WERI-Rb-1 (cell line): ENCODE measurements at regions not wholly inside any gene's neighbourhood (a gene's known extent, or its start where the extent isn't known, plus 50 kb on each side); places are given as distances from the start of the nearest gene placed in this dataset.

Source experiments
- DNase-seq: peaks from one replicate; pipeline ENCODE4 v3.0.0-alpha.2; 2020
- H3K27ac ChIP-seq: fragments of 250-450 bp; sonication (Bioruptor Pico); 2 replicates; pipeline ENCODE4 v1.5.1; 2020; ENCODE audit warnings: mild to moderate bottlenecking, moderate library complexity
- H3K27me3 ChIP-seq: fragments of 250-450 bp; sonication (Bioruptor Pico); 2 replicates; pipeline ENCODE4 v1.5.1; 2021; ENCODE audit warnings: mild to moderate bottlenecking, low read depth, moderate library complexity; ENCODE audit not compliant: insufficient read depth, severe bottlenecking
- H3K36me3 ChIP-seq: fragments of 250-450 bp; sonication (Bioruptor Pico); 2 replicates; pipeline ENCODE4 v1.5.1; 2020; ENCODE audit warnings: mild to moderate bottlenecking, moderate library complexity
- H3K4me3 ChIP-seq: 2 replicates; pipeline ENCODE4 v1.5.1; 2011; ENCODE audit warnings: low read depth, mild to moderate bottlenecking, control low read depth, low read length
- H3K9me3 ChIP-seq: fragments of 250-450 bp; sonication (Bioruptor Pico); 2 replicates; pipeline ENCODE4 v1.5.1; 2021; ENCODE audit warnings: mild to moderate bottlenecking, moderate library complexity; ENCODE audit not compliant: severe bottlenecking
- TF ChIP-seq, protein P1 (sequence below): IDR thresholded peaks from 2 replicates; pipeline ENCODE4 v1.5.1; 2011; ENCODE audit warnings: low read depth, mild to moderate bottlenecking, control low read depth, inconsistent platforms, low read length

DNA sequence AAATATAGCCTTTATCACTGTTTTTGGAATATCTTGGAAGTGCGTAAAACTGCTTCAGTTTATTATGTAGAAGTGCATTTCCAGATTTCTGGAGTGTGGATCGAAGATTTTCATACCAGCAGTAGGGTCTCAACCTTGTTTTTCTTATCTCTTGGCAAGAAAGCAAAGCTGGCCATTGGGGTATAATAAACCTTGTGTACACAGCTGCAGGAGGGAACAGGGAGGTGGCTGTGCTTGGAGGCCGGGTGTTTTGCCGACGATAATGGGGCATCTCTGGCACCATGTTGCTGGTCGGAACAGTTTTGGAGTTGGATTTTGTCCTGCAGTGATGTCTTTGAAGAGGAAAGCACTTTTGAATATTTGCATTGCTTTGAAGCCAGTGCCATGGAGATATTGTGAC, 308.8 kb upstream of the DMRT1 start:
- Histone ChIP-seq H3K4me3 (no peak overlapping the region), H3K27me3 (no peaks in the 10 kb centered on the region), H3K36me3 (peaks cover 10% of the 10 kb centered on the region; the same call in 1 of the 2 replicates), H3K27ac (no peak overlapping the region), H3K9me3 (no peaks in the 10 kb centered on the region)
- no peak for DNase-seq
- TF ChIP-seq, protein P1, sequence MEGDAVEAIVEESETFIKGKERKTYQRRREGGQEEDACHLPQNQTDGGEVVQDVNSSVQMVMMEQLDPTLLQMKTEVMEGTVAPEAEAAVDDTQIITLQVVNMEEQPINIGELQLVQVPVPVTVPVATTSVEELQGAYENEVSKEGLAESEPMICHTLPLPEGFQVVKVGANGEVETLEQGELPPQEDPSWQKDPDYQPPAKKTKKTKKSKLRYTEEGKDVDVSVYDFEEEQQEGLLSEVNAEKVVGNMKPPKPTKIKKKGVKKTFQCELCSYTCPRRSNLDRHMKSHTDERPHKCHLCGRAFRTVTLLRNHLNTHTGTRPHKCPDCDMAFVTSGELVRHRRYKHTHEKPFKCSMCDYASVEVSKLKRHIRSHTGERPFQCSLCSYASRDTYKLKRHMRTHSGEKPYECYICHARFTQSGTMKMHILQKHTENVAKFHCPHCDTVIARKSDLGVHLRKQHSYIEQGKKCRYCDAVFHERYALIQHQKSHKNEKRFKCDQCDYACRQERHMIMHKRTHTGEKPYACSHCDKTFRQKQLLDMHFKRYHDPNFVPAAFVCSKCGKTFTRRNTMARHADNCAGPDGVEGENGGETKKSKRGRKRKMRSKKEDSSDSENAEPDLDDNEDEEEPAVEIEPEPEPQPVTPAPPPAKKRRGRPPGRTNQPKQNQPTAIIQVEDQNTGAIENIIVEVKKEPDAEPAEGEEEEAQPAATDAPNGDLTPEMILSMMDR, result no peak

- no peak overlapping the region for H3K4me3 ChIP-seq
- no peaks in the 10 kb centered on the region for H3K27me3 ChIP-seq
- H3K27ac ChIP-seq, result no peak overlapping the region
- peaks cover 21% of the 10 kb centered on the region for H3K36me3 ChIP-seq
- TF ChIP-seq, protein P1, result no peak
- no peak for DNase-seq
- peaks cover 3% of the 10 kb centered on the region for H3K9me3 ChIP-seq
These were observed 306.6 kb upstream of the DMRT1 start for GRCh38 chr9:534886-535285.

- peaks cover 5% of the 10 kb centered on the region for H3K9me3 ChIP-seq
- no peak overlapping the region for H3K4me3 ChIP-seq
- H3K36me3 ChIP-seq, result peaks cover 26% of the 10 kb centered on the region
- DNase-seq, result no peak
- H3K27ac ChIP-seq, result no peak overlapping the region
- H3K27me3 ChIP-seq, result no peaks in the 10 kb centered on the region
- TF ChIP-seq, protein P1, result no peak
These were observed 306.1 kb upstream of the DMRT1 start for GRCh38 chr9:535356-535755.

GRCh38 chr9:536597-537511, 304.6 kb upstream of the DMRT1 start:
- peaks cover 5% of the 10 kb centered on the region for H3K9me3 ChIP-seq
- TF ChIP-seq, protein P1, result no peak
- no peak overlapping the region for H3K4me3 ChIP-seq
- H3K27me3 ChIP-seq, result no peaks in the 10 kb centered on the region
- no peak for DNase-seq
- peaks cover 36% of the 10 kb centered on the region for H3K36me3 ChIP-seq
- no peak overlapping the region; the same call in 1 of the 2 replicates for H3K27ac ChIP-seq

GRCh38 chr9:543478-543877, 298.0 kb upstream of the DMRT1 start:
- peaks cover 30% of the 10 kb centered on the region for H3K36me3 ChIP-seq
- no peak overlapping the region for H3K27ac ChIP-seq
- H3K27me3 ChIP-seq, result no peaks in the 10 kb centered on the region
- peaks cover 5% of the 10 kb centered on the region for H3K9me3 ChIP-seq
- DNase-seq, result no peak
- H3K4me3 ChIP-seq, result no peak overlapping the region
- TF ChIP-seq, protein P1, result no peak

GRCh38 chr9:545480-545879, 296.0 kb upstream of the DMRT1 start:
- DNase-seq, result no peak
- no peak overlapping the region for H3K27ac ChIP-seq

More at GRCh38 chr9:545480-545879, 296.0 kb upstream of the DMRT1 start:
- Histone ChIP-seq H3K36me3 (peaks cover 15% of the 10 kb centered on the region), H3K27me3 (no peaks in the 10 kb centered on the region), H3K9me3 (no peaks in the 10 kb centered on the region), H3K4me3 (no peak overlapping the region)
- TF ChIP-seq, protein P1, result no peak
